DMS79 (cell line): ENCODE measurements at regions not wholly inside any gene's neighbourhood (a gene's known extent, or its start where the extent isn't known, plus 50 kb on each side); places are given as distances from the start of the nearest gene placed in this dataset.

ENCODE experiments used
- DNase-seq: peaks from one replicate; lab custom pipeline; 2025; lab: John Stamatoyannopoulos, UW

- DNase-seq = no peak
These were observed 887.4 kb upstream of the EPHA6 start for GRCh38 chr3:95926904-95927501.

- DNase-seq = no peak
These were observed 880.2 kb upstream of the EPHA6 start for GRCh38 chr3:95934181-95934580.

DNA sequence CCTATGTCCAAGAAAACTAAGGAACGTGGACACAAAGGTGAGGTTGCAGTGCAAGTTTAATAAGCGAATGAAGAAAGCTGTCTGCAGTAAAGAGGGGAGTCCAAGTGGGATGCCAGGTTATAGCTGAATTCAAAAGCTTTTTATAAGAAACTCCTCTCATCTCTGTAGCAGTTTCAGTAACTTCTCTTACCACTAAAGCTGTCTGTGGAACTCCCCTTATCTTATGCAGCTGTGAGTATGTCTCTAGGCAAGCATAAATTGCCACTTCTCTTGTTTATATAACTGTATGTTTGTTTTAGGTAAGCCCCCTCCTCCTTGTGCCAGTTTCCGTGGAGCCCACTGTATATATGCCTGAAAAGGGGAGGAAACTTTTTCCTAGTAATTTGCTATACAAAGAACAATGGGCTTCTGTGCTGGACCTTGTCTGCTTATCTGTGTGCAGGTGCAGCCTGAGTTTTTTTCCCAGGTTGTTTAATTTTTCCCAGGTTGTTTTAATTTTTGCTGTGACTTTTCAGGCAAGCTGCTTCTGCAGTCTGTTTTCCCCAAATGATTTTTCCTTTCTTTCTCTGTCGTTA is 875.1 kb upstream of the EPHA6 start:
- no peak for DNase-seq

GRCh38 chr3:95965704-95966336 is 848.6 kb upstream of the EPHA6 start:
- DNase-seq = no peak

- no peak for DNase-seq
These were observed 842.8 kb upstream of the EPHA6 start for GRCh38 chr3:95971573-95971972.

DNA sequence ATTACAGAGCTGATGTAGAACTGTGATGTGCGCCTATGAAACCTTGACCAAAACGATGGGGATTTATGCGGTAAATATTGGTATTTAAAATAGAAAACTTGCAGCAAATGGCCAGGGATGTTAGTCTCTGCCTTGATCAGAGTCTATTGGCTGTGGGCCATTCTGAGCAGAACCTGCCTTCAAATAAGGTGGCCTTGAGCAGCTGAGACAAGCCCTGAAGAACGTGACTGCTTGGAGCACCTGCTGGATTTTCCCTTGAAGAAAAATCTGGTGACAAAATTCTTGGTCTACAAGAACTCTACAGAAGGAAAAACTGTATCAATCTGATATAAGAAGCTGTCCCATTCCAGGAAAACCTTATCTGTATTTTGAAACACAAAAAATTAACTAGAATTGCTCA is 820.1 kb upstream of the EPHA6 start:
- no peak for DNase-seq

DNA sequence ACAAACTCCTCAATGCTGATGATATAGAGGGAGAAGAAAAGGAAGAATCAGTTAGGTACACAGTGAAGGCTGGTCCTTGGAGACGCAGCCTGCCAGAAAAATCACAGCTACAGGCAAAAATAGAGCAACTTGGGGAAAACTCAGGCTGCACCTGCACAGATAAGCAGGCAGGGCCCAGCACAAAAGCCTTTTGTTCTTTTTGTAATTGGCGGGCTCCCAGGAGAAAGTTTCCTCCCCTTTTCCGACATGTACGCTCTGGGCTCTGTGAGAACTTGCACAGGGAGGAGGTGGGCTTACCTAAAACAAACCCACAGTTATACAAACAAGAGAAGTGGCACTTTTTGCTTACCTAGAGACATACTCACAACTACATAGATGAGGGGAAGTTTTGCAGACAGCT is 813.4 kb upstream of the EPHA6 start:
- no peak for DNase-seq

DNA sequence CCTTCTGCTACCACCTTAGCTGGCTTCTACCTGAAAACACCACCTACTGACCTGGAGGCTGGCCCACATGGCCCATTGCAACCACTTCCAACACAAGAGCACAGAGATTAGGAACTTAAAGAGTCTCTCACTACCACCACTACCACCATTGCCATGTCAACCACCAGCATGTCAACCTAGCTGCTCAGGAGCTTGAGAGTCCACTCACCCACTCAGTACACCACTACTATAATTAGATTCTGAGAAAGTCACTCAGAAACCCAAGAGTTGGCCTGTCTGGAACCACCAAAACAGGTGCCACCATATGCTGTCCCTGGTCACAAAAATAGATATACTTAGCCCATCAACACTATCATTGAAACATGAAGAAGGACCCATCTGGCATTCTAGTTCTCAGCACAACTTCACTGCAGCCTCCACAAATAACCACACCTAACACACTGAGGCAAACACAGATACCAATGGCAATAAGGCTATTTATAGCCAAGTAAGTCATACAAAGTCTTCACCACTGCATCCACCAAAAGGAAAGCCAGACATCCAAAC is 806.7 kb upstream of the EPHA6 start:
- no peak for DNase-seq

DNA sequence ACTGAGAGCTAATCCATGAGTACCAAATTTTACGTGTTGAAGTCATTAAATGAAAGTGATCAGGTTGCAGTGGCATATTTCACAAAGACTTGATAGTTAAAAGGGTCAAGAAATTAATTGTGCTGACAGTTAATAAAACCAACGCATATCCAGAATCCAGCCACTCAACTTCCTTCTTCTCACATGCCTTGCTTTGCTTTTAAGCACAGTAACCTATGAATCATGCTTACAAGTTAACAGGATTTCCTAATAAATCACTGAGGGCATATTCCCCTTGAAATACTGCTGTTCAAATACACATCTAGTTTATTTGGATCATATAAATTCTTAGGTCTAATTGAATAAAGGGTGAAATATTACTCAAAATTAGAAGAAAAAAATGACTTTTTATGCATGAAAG is 801.5 kb upstream of the EPHA6 start:
- DNase-seq = no peak

DNA sequence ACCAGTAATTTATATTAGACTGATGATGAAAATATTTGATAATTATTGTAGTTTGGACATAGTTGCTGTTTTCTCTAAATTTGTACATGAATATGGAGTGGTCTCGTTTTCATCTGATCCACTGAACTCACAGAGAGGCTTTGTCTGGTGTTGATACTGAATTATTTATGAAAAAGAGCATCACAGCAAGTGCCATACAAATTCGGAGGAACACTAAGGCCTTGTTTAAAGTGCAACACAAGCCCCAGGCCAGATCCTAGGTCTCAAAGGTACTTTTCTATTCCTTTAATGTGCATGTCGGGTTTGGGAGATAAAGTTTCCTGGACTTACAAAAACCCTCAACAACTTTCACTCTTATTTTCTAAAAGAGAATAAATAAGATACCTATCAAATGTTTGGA is 796.8 kb upstream of the EPHA6 start:
- no peak for DNase-seq

DNA sequence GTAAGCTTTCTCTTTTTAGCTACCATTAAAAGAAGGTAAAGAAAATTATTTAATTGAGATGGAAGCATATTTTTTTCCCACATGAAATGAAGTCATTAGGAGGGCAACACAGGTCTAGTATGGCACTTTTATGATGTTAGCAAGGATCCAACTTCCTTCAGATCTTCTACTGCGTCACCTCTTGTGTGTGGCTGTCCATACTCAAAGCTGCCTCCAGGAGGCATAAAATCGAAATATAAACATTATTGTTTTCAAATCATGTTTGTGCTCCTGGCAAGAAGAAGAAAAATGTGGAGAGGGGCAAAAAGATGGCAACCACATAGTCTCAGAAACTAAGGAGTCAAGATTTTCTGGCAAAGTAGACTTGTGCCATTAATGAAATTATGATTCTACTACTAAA is 791.7 kb upstream of the EPHA6 start:
- DNase-seq = no peak

DNA sequence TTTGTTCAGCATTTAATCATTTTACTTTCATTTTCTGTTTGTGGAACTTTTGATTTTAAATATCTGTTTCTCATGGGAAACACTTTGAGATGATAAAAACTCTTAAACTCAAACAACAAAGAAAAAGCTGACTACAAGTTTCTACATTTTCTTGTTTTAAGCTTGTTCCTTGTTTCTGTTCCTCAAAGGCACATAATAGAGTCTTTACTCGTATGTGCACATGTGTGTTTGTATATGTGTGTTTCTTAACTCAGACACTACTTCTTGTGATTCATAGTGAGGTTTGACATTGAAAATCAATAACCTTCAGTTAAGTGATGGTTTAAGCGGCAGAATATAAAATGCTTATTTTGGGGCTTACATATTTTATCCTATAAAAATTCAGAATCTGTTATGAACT is 786.7 kb upstream of the EPHA6 start:
- no peak for DNase-seq

- DNase-seq = no peak
These were observed 774.8 kb upstream of the EPHA6 start for GRCh38 chr3:96039632-96040031.

DNA sequence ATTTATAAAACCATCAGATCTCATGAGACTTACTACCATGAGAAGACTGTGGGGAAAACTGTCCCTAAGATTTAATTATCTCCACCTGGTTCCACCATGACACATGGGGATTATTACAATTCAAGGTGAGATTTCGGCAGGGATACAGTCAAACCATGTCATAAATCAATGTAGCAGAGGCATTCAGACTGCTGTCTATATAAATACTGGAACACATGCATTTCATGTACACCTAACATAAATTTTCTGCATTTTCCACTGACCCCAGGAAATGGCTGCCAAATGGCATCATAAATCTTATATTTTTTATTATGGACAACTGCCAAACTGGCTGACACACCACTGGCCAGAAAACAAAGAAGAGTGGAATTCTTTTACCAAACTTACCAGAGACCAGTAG is 755.1 kb upstream of the EPHA6 start:
- no peak for DNase-seq

DNA sequence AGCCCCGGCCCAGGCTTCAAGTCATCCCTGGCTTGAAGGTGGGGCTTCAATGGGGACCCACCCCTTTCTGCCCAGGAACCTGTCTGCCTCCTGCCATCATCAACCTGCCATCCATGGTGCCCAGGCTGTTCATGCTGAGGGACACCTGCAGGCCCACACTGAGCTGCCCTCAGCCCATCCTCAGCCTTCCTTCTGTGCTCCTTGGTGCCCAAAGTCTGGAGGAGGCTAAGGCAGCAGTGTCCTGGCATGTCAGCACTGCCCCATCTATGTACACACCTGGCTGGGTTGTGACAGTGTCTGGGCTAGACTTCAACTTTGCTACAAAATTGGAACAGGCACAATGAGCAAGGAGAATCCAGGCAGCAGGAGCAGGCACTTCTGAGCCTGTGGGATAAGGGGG is 745.3 kb upstream of the EPHA6 start:
- no peak for DNase-seq

DNA sequence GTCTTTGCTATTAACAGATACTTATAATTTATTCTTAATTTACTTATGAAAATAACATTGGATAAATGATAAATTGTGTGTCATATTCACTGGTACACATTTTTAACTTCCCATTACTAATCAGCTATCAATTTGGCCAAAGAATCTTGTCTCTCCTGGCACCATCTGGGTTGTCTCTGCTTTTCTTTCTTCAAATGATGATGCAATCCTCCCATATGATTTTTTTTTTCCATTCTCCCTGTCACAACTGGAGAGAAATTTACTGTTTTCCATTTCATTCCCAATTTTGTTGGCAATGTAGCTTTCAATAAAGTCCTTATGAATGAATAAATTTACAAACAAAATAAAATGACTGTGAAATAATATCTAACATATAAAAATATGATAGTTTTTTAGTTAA is 743.7 kb upstream of the EPHA6 start:
- DNase-seq = no peak

DNA sequence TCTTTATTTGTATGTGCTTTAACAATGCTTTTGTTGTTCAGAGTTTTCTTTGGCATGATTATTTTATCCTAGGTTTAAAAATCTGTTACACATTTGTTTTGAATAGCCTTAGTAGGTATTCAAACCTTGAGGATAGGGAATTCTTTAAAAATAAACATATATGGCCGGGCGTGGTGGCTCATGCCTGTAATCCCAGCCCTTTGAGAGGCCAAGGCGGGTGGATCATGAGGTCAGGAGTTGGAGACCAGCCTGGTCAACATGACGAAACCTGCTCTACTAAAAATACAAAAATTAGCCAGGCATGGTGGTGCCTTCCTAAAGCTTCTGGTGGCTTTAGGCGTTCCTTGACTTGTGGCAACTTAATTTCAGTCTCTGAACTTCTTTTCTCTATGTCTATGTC is 743.3 kb upstream of the EPHA6 start:
- no peak for DNase-seq

GRCh38 chr3:96072226-96072625 is 742.2 kb upstream of the EPHA6 start:
- DNase-seq = no peak

DNA sequence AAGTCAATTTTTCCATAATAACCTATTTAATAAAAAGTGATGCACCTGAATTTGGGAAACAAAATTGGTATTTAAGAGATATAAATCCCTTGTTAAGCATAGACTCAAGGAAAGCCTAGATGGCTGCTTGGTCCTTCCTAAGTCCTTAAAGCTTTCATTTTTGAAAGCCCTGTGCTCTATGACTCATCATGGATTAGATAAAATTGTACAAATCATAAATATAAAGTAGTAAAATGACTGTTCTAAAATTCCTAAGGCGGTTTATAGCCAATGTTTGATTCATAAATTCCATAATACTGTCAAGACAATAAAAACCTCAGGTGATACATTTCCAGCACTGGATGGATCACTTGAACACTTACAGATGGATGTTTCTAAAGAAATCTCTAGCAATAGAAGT is 730.8 kb upstream of the EPHA6 start:
- DNase-seq = no peak

DNA sequence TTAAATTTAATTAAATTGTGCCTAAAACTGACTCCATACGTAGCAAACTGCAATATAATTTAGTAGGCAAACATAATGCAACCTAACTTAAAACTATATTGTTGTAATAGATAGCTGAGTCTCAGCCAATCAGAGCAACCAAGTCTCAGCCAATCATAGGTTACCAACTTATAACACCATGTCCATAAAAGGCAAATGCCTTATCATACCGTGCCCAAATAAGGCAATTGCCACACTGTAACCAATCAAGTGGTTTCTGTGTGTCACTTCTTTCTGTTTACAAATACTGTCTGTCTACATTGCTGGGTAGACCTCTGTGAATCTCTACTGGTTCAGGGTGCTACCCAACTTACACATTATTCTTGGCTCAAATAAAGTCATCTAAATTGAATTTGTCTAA is 728.4 kb upstream of the EPHA6 start:
- no peak for DNase-seq

DNA sequence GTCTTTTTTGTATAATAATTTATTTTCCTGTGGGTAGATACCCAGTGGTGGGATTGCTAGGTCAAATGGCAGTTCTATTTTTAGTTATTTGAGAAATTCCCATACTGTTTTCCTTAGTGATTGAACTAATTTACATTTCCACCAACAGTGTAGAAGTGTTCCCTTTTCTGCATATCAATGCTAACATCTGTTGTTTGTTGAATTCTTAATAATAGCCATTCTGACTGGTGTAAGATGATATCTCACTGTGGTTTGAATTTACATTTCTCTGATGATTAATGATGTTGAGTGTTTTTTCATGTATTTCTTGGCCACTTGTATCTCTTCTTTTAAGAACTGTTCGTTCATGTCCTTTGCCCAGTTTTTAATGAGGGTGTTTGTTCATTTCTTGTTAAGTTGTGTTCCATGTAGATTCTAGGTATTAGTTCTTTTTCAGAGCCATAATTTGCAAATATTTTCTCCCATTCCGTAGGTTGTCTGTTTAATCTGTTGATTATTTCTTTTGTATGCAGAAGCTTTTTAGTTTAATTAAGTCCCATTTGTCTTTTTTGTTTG is 713.3 kb upstream of the EPHA6 start:
- no peak for DNase-seq

- no peak for DNase-seq
These were observed 707.7 kb upstream of the EPHA6 start for GRCh38 chr3:96106701-96107100.
